Adrenal gland (tissue), 9 donors: ENCODE measurements at regions not wholly inside any gene's neighbourhood (a gene's known extent, or its start where the extent isn't known, plus 50 kb on each side); places are given as distances from the start of the nearest gene placed in this dataset.

Source experiments
- DNase-seq, 7 donors: peaks; one replicate each; pipeline ENCODE4 v3.0.0-alpha.2; 2019 to 2020
- H3K27ac ChIP-seq, 5 donors: fragments of 200-600 bp; sonication (generic) in 4 of 5; 1 replicate in 3 of 5; 2 replicates in 2 of 5; pipeline versions ENCODE4 v1.5.1 to v1.8.0; 2016 to 2020; ENCODE audit warnings: mild to moderate bottlenecking in 1 of 5
- H3K27me3 ChIP-seq: fragments of 200-600 bp; 2 replicates; pipeline ENCODE4 v1.8.0; 2021
- H3K36me3 ChIP-seq, 2 donors: fragments of 200-600 bp; replicated peaks in 1 of 2; 1 replicate in 1 of 2; 2 replicates in 1 of 2; pipeline versions ENCODE4 v1.5.1 to v1.8.0; 2018 to 2022
- H3K4me1 ChIP-seq, 2 donors: fragments of 200-600 bp; replicated peaks in 1 of 2; 1 replicate in 1 of 2; 2 replicates in 1 of 2; pipeline versions ENCODE4 v1.5.1 to v1.8.0; 2018 to 2021
- H3K4me3 ChIP-seq, 4 donors: fragments of 200-600 bp; sonication (generic) in 3 of 4; one replicate each; pipeline ENCODE4 v1.5.1; 2016 to 2018
- H3K9me3 ChIP-seq, 3 donors: fragments of 200-600 bp; sonication (generic) in 1 of 3; replicated peaks in 1 of 3; 1 replicate in 2 of 3; 2 replicates in 1 of 3; pipeline versions ENCODE4 v1.5.1 to v1.8.0; 2016 to 2021
- CTCF ChIP-seq, 6 experiments: fragments of 450-650 bp in 4 of 6; fragments of 200-600 bp in 2 of 6; sonication (generic) in 1 of 6; IDR thresholded peaks; 1 replicate in 5 of 6; 2 replicates in 1 of 6; pipeline versions ENCODE4 v1.5.1 to v1.8.0; 2016 to 2021; ENCODE audit warnings: antibody characterized with exemption in 6 of 6, mild to moderate bottlenecking in 2 of 6, moderate library complexity in 1 of 6
- POLR2A ChIP-seq, 2 donors: fragments of 450-650 bp; IDR thresholded peaks; one replicate each; pipeline ENCODE4 v1.6.1; 2017; ENCODE audit warnings: antibody characterized with exemption in 2 of 2, mild to moderate bottlenecking in 2 of 2, moderate library complexity in 1 of 2
- WGBS, 4 donors: extraction: QIAGEN DNeasy Blood & Tissue Kit in 2 of 4; methylation state at CpG; one replicate each; pipeline versions ENCODE4 v1.1.5 to v1.1.7; 2013 to 2017; 5-methylcytosine and 5-hydroxymethylcytosine counted together
- intact Hi-C, 2 donors: fragments of 100-400 bp; cut with DNase I; formaldehyde crosslinking; loops; one replicate each; pipeline versions ENCODE4 v1.14.1 to v1.15.0; 2022 to 2023
- donor health status: healthy with polysubstance abuse.
- donor health status: Bipolar disorder and iron deficiency.
- donor health status: DM: yes; HTN: yes; CAD: no.
- donor health status: DM: no; HTN: no; CAD: no.
- donor health status: DM: no; HTN: no; CAD: no.

DNA sequence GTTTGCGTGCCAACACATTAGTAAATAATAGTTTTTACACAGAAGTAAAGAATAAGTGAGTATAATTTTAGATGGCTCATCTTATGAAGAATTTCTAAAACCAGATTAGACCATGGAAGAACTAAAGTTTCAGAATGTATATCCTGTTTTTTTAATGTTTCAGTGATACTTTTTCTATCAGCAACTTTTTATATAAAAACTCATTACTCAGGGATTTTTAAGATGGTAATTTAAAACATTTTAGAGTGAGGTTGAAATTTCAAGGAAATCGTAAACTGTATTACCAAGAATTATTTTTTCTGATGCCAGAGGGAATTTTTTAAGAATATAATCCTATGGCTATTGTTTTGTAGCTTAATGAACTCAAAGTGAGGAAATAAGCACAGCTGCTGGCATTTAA, 128.5 kb upstream of the FANCL start:
- 86 to 94% (median 91%) methylated on average over 2 of the region's 2 CpGs for WGBS, 4 donors
- H3K27ac ChIP-seq, result no peak overlapping the region
- DNase-seq, result no peak
- H3K4me3 ChIP-seq, result no peak overlapping the region
- no peak for TF ChIP-seq POLR2A (IDR thresholded peaks at IDR 0.05)
- TF ChIP-seq CTCF (IDR thresholded peaks at IDR 0.05), result no peak
- intact Hi-C loops, result no loop called here
- H3K4me1 ChIP-seq, result no peaks in the 10 kb centered on the region
- H3K27me3 ChIP-seq, result no peaks in the 10 kb centered on the region
- H3K9me3 ChIP-seq, result no peaks in the 10 kb centered on the region
- H3K36me3 ChIP-seq, result no peaks in the 10 kb centered on the region

DNA sequence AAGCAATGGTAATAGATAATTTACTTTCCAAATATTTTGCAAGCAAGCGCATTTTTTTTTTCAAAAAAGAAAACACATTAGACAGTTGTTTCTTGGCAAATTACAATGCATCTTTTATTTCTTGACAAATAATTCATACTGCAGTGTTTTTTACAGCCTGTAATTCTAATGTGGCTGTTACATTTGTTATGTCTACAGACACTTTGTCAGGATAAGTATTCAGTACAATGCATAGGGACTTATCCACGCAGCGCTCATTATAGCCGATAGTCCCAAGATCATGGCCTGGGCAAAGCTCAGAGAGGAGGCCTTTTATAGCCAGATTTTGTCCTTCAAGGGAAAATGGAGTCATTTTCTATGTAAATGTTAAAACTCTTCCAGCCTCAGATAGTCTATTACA, 123.0 kb upstream of the FANCL start:
- Histone ChIP-seq H3K4me3 (no peak overlapping the region), H3K27ac (no peak overlapping the region), H3K27me3 (no peaks in the 10 kb centered on the region), H3K9me3 (no peaks in the 10 kb centered on the region), H3K4me1 (no peaks in the 10 kb centered on the region), H3K36me3 (no peaks in the 10 kb centered on the region)
- TF ChIP-seq CTCF (IDR thresholded peaks at IDR 0.05), result no peak
- TF ChIP-seq POLR2A (IDR thresholded peaks at IDR 0.05), result no peak
- intact Hi-C loops, result no loop called here
- DNase-seq, result no peak
- WGBS, 4 donors, result 85 to 86% (median 86%) methylated on average over 4 of the region's 4 CpGs

DNA sequence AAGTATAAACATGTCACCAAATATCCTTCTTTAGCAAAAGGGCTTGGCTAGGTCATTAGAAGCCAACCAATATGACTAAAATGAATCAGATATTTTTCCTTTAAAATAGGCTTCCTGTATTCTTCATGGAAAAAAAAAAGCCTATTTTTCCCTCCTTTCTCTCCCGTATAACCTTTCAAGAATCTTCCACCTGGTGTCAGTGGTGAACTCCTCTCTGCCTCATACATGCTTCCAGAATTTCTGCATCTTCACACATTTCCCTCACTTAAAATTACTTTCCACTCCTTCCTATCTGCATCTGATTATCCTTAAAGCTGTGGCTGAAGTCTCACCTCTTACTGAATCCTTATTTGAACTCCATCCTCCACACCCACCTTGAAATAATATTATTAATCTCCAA, 116.9 kb upstream of the FANCL start:
- Histone ChIP-seq H3K27ac (no peak overlapping the region), H3K27me3 (no peaks in the 10 kb centered on the region), H3K4me3 (no peak overlapping the region), H3K4me1 (no peaks in the 10 kb centered on the region), H3K9me3 (no peaks in the 10 kb centered on the region), H3K36me3 (no peaks in the 10 kb centered on the region)
- no peak for DNase-seq
- WGBS, 4 donors, result 48 to 79% (median 58%) methylated on average over 1 of the region's 1 CpG
- intact Hi-C loops, result no loop called here
- no peak for TF ChIP-seq POLR2A (IDR thresholded peaks at IDR 0.05)
- no peak for TF ChIP-seq CTCF (IDR thresholded peaks at IDR 0.05)

- no peak for DNase-seq
- Histone ChIP-seq H3K27me3 (no peaks in the 10 kb centered on the region), H3K9me3 (no peaks in the 10 kb centered on the region), H3K36me3 (no peaks in the 10 kb centered on the region), H3K4me3 (no peak overlapping the region), H3K4me1 (no peaks in the 10 kb centered on the region), H3K27ac (no peak overlapping the region)
- intact Hi-C loops, result no loop called here
- 44 to 65% (median 55%) methylated on average over 2 of the region's 2 CpGs for WGBS, 4 donors
- TF ChIP-seq POLR2A (IDR thresholded peaks at IDR 0.05) (no peak), CTCF (IDR thresholded peaks at IDR 0.05) (no peak)
Observed at GRCh38 chr2:58357521-58357920, 116.4 kb upstream of the FANCL start.
